Keratinocyte (primary cell): ENCODE measurements at regions not wholly inside any gene's neighbourhood (a gene's known extent, or its start where the extent isn't known, plus 50 kb on each side); places are given as distances from the start of the nearest gene placed in this dataset.

Experiments
- CTCF ChIP-seq, 3 experiments: IDR thresholded peaks in 1 of 3; conservative IDR thresholded peaks in 1 of 3; optimal IDR thresholded peaks in 1 of 3; 2 replicates in 2 of 3; 3 replicates in 1 of 3; pipeline versions ENCODE3 to v1.5.1; 2011; ENCODE audit warnings: low read length in 3 of 3, mild to moderate bottlenecking in 3 of 3, moderate library complexity in 2 of 3, control low read depth in 1 of 3, inconsistent platforms in 1 of 3; ENCODE audit not compliant: insufficient read depth in 2 of 3; ENCODE audit errors: extremely low read depth in 1 of 3
- EZH2 ChIP-seq: IDR thresholded peaks from one replicate; pipeline ENCODE4 v1.6.1; 2012; ENCODE audit warnings: inconsistent platforms, mild to moderate bottlenecking, low read length, moderate library complexity

- TF ChIP-seq EZH2 (no peak), CTCF (optimal IDR thresholded peaks at IDR 0.05 in 1 of 3, IDR thresholded peaks at IDR 0.05 in 1 of 3, conservative IDR thresholded peaks at IDR 0.05 in 1 of 3; ENCODE audit: extremely low read depth in 1 of 3, insufficient read depth in 2 of 3, low read length in 3 of 3) (no peak)
These were observed 328.3 kb upstream of the RTL1 start for GRCh38 chr14:101231828-101232227.
